ENCODE measurements at regions not wholly inside any gene's neighbourhood (a gene's known extent, or its start where the extent isn't known, plus 50 kb on each side); places are given as distances from the start of the nearest gene placed in this dataset.

DNA sequence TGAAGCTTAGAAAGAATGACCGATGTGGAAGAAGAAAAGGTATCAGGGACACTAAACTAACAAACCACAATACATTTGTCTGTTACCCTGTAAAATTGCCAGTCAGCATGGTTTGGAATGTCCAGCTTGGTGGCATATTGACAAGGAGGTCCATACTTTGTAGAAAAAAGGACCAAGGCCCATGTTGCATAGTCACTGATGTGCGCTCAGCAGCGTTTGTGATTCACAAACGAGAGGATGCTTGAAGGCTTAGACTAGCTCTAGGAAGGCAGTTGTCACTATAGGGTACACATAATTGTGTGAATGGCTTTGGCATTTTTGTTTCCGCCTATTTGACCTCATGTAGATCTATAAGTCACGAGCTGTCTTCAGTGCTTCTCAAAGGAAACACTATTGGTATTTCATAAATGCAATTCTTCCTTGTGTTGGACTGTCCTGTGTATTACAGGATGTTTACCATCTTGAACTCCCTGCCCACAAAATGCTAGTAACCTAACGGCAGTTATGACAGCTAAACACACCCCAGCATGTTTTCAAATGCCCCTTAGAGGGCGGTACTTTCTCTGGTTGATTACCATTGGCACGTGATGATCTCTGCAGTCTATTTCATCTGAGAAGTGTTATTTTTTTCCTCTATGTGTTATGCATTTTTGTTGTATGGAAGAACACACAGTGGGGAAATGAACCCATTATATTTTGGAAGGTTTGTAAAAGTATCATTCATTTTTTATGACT, 304.2 kb downstream of the CYRIA start (continued):
- no peak for TF ChIP-seq FOXJ3 (CRISPR knock-in tag; IDR thresholded peaks at IDR 0.05)
- no peak for TF ChIP-seq TEAD4 (IDR thresholded peaks at IDR 0.05; ENCODE audit: borderline replicate concordance, insufficient read depth)
- TF ChIP-seq, protein P1, sequence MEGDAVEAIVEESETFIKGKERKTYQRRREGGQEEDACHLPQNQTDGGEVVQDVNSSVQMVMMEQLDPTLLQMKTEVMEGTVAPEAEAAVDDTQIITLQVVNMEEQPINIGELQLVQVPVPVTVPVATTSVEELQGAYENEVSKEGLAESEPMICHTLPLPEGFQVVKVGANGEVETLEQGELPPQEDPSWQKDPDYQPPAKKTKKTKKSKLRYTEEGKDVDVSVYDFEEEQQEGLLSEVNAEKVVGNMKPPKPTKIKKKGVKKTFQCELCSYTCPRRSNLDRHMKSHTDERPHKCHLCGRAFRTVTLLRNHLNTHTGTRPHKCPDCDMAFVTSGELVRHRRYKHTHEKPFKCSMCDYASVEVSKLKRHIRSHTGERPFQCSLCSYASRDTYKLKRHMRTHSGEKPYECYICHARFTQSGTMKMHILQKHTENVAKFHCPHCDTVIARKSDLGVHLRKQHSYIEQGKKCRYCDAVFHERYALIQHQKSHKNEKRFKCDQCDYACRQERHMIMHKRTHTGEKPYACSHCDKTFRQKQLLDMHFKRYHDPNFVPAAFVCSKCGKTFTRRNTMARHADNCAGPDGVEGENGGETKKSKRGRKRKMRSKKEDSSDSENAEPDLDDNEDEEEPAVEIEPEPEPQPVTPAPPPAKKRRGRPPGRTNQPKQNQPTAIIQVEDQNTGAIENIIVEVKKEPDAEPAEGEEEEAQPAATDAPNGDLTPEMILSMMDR (IDR thresholded peaks at IDR 0.05) = no peak
- no peak for TF ChIP-seq RFX5 (IDR thresholded peaks at IDR 0.05; ENCODE audit: low read length)
- no peak for TF ChIP-seq ZBTB33 (IDR thresholded peaks at IDR 0.05; ENCODE audit: borderline replicate concordance, low read depth)
- TF ChIP-seq POLR2AphosphoS5 (IDR thresholded peaks at IDR 0.05; ENCODE audit: low read depth, low read length) = no peak
- TF ChIP-seq, protein P2, sequence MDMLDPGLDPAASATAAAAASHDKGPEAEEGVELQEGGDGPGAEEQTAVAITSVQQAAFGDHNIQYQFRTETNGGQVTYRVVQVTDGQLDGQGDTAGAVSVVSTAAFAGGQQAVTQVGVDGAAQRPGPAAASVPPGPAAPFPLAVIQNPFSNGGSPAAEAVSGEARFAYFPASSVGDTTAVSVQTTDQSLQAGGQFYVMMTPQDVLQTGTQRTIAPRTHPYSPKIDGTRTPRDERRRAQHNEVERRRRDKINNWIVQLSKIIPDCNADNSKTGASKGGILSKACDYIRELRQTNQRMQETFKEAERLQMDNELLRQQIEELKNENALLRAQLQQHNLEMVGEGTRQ (IDR thresholded peaks at IDR 0.05; ENCODE audit: borderline replicate concordance, low read depth, low read length) = no peak
- TF ChIP-seq YY1 (IDR thresholded peaks at IDR 0.05; ENCODE audit: low read depth) = no peak
- no peak for TF ChIP-seq FOXM1 (IDR thresholded peaks at IDR 0.05; ENCODE audit: low read depth)
- TF ChIP-seq JUND (IDR thresholded peaks at IDR 0.05) = no peak
- TF ChIP-seq FOSL2 (IDR thresholded peaks at IDR 0.05; ENCODE audit: borderline replicate concordance, low read depth) = no peak
- no peak for TF ChIP-seq TCF12 (IDR thresholded peaks at IDR 0.05)
- no peak for TF ChIP-seq CHD2 (IDR thresholded peaks at IDR 0.05; ENCODE audit: low read length, partially characterized antibody)

DNA sequence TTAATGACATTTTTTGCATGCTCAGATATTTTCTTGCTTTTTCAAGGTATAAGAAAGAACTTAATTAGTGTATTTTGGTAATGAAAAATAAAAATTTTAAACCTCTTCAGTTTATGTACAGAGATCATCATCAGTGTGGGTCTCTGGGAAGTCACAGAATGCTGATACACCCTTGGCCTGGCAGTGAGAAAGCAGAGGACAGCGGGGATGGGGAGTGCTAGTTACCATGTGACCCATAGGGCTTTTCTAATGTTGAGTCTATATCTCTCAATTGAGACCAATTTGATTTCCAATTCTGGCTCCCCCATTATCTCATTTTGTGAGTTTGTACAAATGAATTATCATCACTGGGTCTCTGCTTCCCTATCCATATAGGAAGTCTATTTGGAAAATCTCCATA, 305.7 kb downstream of the CYRIA start:
- DNase-seq = no peak
- Histone ChIP-seq H2AFZ (ENCODE audit: low read depth) (no peak overlapping the region), H3K9ac (no peak overlapping the region), H3K79me2 (ENCODE audit: insufficient read depth) (no peaks in the 10 kb centered on the region), H3K9me3 (peaks cover 4% of the 10 kb centered on the region; the same call in 1 of the 2 replicates), H3K27ac (ENCODE audit: low read depth in 2 of 2, low read length in 1 of 2) (no peak overlapping the region), H3K9me2 (no peaks in the 10 kb centered on the region), H4K20me1 (ENCODE audit: insufficient read depth) (no peaks in the 10 kb centered on the region), H3K4me3 (ENCODE audit: low read depth in 2 of 2, low read length in 1 of 2) (no peak overlapping the region), H3F3A (replicated peaks; ENCODE audit: insufficient read depth) (no peaks in the 10 kb centered on the region), H3K4me1 (ENCODE audit: control insufficient read depth in 1 of 2, insufficient read depth in 2 of 2, low read depth in 1 of 2, low read length in 1 of 2) (no peaks in the 10 kb centered on the region; a peak in 1 of 4 replicates), H3K36me3 (replicated peaks in 1 of 2; ENCODE audit: control insufficient read depth in 1 of 2, insufficient read depth in 2 of 2, low read length in 1 of 2) (peaks cover 0 to 3% of the 10 kb centered on the region in 2 experiments), H3K27me3 (ENCODE audit: insufficient read depth) (no peaks in the 10 kb centered on the region), H3K4me2 (no peak overlapping the region)
- POLR2A ChIA-PET = no interaction called here
- 24% methylated on average over 1 of the region's 1 CpG for WGBS (ENCODE audit: low lambda C conversion rate)
- CTCF ChIA-PET = interaction anchor here (0.9 to 1.0 kb wide), 2 partner anchors 10 to 20 kb away, joined by 3 read pairs; no protein-coding TSS in a partner anchor
- TF ChIP-seq, protein P3, sequence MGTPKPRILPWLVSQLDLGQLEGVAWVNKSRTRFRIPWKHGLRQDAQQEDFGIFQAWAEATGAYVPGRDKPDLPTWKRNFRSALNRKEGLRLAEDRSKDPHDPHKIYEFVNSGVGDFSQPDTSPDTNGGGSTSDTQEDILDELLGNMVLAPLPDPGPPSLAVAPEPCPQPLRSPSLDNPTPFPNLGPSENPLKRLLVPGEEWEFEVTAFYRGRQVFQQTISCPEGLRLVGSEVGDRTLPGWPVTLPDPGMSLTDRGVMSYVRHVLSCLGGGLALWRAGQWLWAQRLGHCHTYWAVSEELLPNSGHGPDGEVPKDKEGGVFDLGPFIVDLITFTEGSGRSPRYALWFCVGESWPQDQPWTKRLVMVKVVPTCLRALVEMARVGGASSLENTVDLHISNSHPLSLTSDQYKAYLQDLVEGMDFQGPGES (IDR thresholded peaks at IDR 0.05; ENCODE audit: low read depth, low read length) = no peak
- no peak for TF ChIP-seq ELF1 (IDR thresholded peaks at IDR 0.05)
- no peak for TF ChIP-seq SMC3 (IDR thresholded peaks at IDR 0.05; ENCODE audit: low read depth, low read length)
- no peak for TF ChIP-seq ZBTB33 (IDR thresholded peaks at IDR 0.05; ENCODE audit: borderline replicate concordance, low read depth)
- TF ChIP-seq EP300 (IDR thresholded peaks at IDR 0.05; ENCODE audit: borderline replicate concordance in 1 of 2, low read depth in 1 of 2, low read length in 1 of 2) = no peak
- TF ChIP-seq SIN3A (IDR thresholded peaks at IDR 0.05; ENCODE audit: borderline replicate concordance, low read depth, low read length) = no peak
- TF ChIP-seq GABPA (IDR thresholded peaks at IDR 0.05; ENCODE audit: low read depth) = no peak
- no peak for TF ChIP-seq REST (IDR thresholded peaks at IDR 0.05; ENCODE audit: low read depth, low read length)
